ENCODE measurements at regions not wholly inside any gene's neighbourhood (a gene's known extent, or its start where the extent isn't known, plus 50 kb on each side); places are given as distances from the start of the nearest gene placed in this dataset.

DNA sequence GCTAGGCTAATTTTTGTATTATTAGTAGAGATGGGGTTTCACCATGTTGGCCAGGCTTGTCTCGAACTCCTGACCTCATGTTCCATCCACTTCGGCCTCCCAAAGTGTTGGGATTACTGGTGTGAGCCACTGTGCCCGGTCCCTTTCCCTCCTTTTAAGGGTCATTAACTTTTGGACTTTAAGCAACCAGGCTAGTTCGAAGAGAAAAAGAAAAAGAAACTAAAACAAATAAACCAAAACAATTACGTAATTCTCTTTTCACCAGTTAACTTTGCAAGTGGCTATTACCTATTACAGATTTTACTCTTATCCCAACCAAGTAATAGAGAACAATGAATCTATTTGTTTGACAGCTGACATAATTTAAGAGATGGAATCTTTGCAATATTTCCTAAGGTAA is 72.8 kb upstream of the SEMA3C start:
- DNase-seq (ENCODE audit: low spot score) = no peak

- no peak for DNase-seq (ENCODE audit: low spot score)
Measured at GRCh38 chr7:80984619-80985018, 65.8 kb upstream of the SEMA3C start.

DNA sequence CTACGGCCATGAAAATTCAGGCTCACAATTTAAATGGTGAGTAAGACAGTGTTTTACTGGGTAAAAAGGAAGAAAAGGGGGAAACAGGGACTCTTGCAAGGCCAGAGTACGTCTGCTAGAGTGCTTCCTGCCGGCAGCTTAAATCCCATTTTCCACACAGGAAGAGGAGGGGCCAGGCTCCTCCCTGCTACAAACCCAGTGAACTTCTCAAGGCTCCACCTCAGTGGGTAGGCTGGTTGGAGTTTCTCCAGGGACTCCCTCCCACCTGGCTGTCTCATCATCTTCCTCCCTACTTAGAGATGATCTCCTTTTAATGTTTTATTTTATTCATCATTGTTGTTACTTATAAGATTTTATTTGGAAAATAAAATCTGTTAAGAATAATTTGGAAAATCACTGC is 62.6 kb upstream of the SEMA3C start:
- DNase-seq (ENCODE audit: low spot score) = no peak

- no peak for DNase-seq (ENCODE audit: low spot score)
Measured at GRCh38 chr7:80977751-80978150, 58.9 kb upstream of the SEMA3C start.

GRCh38 chr7:80974396-80975358 is 55.8 kb upstream of the SEMA3C start:
- DNase-seq (ENCODE audit: low spot score) = no peak

GRCh38 chr7:80971225-80971624 is 52.4 kb upstream of the SEMA3C start:
- DNase-seq (ENCODE audit: low spot score) = no peak
